ENCODE measurements at regions not wholly inside any gene's neighbourhood (a gene's known extent, or its start where the extent isn't known, plus 50 kb on each side); places are given as distances from the start of the nearest gene placed in this dataset.

DNA sequence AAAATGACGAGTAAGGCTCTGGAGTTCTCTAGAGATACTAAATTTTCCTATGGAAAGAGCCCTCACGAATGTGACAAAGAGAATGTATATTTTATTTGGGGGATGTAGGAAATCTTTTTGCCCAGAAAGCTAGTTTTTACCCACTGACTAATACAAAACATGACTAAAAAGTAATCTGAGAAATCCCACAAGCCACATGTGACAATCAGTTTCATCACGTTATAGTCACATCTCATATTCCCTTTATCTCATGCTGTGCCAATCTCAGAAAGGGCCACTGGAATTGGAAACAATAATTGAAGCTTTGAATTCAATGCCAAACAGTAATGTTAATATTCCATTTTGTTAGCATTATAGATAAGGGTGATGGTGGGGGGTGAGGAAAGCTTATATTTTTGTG is 509.0 kb upstream of the GOLIM4 start:
- H3K9me2 ChIP-seq = no peaks in the 10 kb centered on the region
- ChIA-PET CTCF (interaction anchor here (1.2 to 1.6 kb wide), 2 partner anchors 16 to 242 kb away, joined by 4 to 7 read pairs; no protein-coding TSS in a partner anchor), POLR2A (no interaction called here)
- H3K4me3 ChIP-seq (ENCODE audit: low read depth in 2 of 2, low read length in 1 of 2) = no peak overlapping the region
- TF ChIP-seq GATA2 (CRISPR knock-in tag; IDR thresholded peaks at IDR 0.05) (no peak), YY1 (IDR thresholded peaks at IDR 0.05; ENCODE audit: low read depth) (no peak)
- TF ChIP-seq, protein P1, sequence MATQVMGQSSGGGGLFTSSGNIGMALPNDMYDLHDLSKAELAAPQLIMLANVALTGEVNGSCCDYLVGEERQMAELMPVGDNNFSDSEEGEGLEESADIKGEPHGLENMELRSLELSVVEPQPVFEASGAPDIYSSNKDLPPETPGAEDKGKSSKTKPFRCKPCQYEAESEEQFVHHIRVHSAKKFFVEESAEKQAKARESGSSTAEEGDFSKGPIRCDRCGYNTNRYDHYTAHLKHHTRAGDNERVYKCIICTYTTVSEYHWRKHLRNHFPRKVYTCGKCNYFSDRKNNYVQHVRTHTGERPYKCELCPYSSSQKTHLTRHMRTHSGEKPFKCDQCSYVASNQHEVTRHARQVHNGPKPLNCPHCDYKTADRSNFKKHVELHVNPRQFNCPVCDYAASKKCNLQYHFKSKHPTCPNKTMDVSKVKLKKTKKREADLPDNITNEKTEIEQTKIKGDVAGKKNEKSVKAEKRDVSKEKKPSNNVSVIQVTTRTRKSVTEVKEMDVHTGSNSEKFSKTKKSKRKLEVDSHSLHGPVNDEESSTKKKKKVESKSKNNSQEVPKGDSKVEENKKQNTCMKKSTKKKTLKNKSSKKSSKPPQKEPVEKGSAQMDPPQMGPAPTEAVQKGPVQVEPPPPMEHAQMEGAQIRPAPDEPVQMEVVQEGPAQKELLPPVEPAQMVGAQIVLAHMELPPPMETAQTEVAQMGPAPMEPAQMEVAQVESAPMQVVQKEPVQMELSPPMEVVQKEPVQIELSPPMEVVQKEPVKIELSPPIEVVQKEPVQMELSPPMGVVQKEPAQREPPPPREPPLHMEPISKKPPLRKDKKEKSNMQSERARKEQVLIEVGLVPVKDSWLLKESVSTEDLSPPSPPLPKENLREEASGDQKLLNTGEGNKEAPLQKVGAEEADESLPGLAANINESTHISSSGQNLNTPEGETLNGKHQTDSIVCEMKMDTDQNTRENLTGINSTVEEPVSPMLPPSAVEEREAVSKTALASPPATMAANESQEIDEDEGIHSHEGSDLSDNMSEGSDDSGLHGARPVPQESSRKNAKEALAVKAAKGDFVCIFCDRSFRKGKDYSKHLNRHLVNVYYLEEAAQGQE (IDR thresholded peaks at IDR 0.05; ENCODE audit: low read depth, low read length) = no peak
- H3K36me3 ChIP-seq (replicated peaks in 1 of 2; ENCODE audit: control insufficient read depth in 1 of 2, insufficient read depth in 2 of 2, low read length in 1 of 2) = no peaks in the 10 kb centered on the region
- H3K4me2 ChIP-seq = no peak overlapping the region
- no peaks in the 10 kb centered on the region for H3K9me3 ChIP-seq
- no peaks in the 10 kb centered on the region for H3F3A ChIP-seq (replicated peaks; ENCODE audit: insufficient read depth)
- no peaks in the 10 kb centered on the region for H4K20me1 ChIP-seq (ENCODE audit: insufficient read depth)
- no peaks in the 10 kb centered on the region for H3K79me2 ChIP-seq (ENCODE audit: insufficient read depth)
- H3K4me1 ChIP-seq (ENCODE audit: control insufficient read depth in 1 of 2, insufficient read depth in 2 of 2, low read depth in 1 of 2, low read length in 1 of 2) = no peaks in the 10 kb centered on the region
- DNase-seq = no peak
- no peak overlapping the region for H2AFZ ChIP-seq (ENCODE audit: low read depth)
- H3K9ac ChIP-seq = no peak overlapping the region
- 52% methylated on average over 3 of the region's 3 CpGs for WGBS (ENCODE audit: low lambda C conversion rate)
- no peaks in the 10 kb centered on the region for H3K27me3 ChIP-seq (ENCODE audit: insufficient read depth)
- H3K27ac ChIP-seq (ENCODE audit: low read depth in 2 of 2, low read length in 1 of 2) = no peak overlapping the region

DNA sequence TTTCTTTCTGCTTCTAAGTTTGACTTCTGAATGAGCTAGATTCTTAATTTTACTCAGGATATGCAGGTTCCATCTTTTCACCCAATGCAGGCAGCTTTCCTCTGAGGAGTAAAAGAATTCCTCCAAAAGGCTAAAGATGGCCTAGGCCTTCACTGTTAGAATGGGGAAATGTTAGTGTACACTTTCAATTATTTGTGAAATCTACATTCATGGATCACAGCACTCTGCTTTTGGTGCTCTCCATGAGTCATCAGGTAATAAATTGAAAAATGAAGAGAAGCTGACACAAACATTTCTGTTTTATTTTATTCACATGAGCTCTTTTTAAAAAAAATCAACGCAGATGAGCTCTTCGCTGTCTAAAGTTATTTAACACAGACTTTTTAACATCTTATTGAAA is 502.5 kb upstream of the GOLIM4 start:
- no peaks in the 10 kb centered on the region for H3K4me1 ChIP-seq (ENCODE audit: control insufficient read depth in 1 of 2, insufficient read depth in 2 of 2, low read depth in 1 of 2, low read length in 1 of 2)
- H2AFZ ChIP-seq (ENCODE audit: low read depth) = no peak overlapping the region
- WGBS (ENCODE audit: low lambda C conversion rate) = 46% methylated on average over 2 of the region's 2 CpGs
- H3K27me3 ChIP-seq (ENCODE audit: insufficient read depth) = no peaks in the 10 kb centered on the region
- H3K36me3 ChIP-seq (replicated peaks in 1 of 2; ENCODE audit: control insufficient read depth in 1 of 2, insufficient read depth in 2 of 2, low read length in 1 of 2) = no peaks in the 10 kb centered on the region
- no peak overlapping the region for H3K4me3 ChIP-seq (ENCODE audit: low read depth in 2 of 2, low read length in 1 of 2)
- H3F3A ChIP-seq (replicated peaks; ENCODE audit: insufficient read depth) = no peaks in the 10 kb centered on the region
- ChIA-PET POLR2A (no interaction called here), CTCF (interaction anchor here (1.5 kb wide), 1 partner anchor 22 kb away, joined by 4 read pairs; no protein-coding TSS in a partner anchor)
- TF ChIP-seq NRF1 (IDR thresholded peaks at IDR 0.05; ENCODE audit: low read depth, low read length) (no peak), EZH2phosphoT487 (IDR thresholded peaks at IDR 0.05; ENCODE audit: borderline replicate concordance, low read depth) (no peak), ELF1 (IDR thresholded peaks at IDR 0.05) (no peak), JUND (IDR thresholded peaks at IDR 0.05) (no peak), MEF2A (IDR thresholded peaks at IDR 0.05; ENCODE audit: borderline replicate concordance, low read depth) (no peak), FOXJ3 (CRISPR knock-in tag; IDR thresholded peaks at IDR 0.05) (no peak)
- TF ChIP-seq, protein P2, sequence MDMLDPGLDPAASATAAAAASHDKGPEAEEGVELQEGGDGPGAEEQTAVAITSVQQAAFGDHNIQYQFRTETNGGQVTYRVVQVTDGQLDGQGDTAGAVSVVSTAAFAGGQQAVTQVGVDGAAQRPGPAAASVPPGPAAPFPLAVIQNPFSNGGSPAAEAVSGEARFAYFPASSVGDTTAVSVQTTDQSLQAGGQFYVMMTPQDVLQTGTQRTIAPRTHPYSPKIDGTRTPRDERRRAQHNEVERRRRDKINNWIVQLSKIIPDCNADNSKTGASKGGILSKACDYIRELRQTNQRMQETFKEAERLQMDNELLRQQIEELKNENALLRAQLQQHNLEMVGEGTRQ (IDR thresholded peaks at IDR 0.05; ENCODE audit: borderline replicate concordance, low read depth, low read length) = no peak
- TF ChIP-seq, protein P3, sequence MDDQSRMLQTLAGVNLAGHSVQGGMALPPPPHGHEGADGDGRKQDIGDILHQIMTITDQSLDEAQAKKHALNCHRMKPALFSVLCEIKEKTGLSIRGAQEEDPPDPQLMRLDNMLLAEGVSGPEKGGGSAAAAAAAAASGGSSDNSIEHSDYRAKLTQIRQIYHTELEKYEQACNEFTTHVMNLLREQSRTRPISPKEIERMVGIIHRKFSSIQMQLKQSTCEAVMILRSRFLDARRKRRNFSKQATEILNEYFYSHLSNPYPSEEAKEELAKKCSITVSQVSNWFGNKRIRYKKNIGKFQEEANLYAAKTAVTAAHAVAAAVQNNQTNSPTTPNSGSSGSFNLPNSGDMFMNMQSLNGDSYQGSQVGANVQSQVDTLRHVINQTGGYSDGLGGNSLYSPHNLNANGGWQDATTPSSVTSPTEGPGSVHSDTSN (IDR thresholded peaks at IDR 0.05) = no peak
- H3K9me2 ChIP-seq = no peaks in the 10 kb centered on the region
- no peak overlapping the region for H3K9ac ChIP-seq
- H3K4me2 ChIP-seq = no peak overlapping the region
- no peaks in the 10 kb centered on the region for H4K20me1 ChIP-seq (ENCODE audit: insufficient read depth)
- DNase-seq = no peak
- H3K9me3 ChIP-seq = no peaks in the 10 kb centered on the region
- H3K79me2 ChIP-seq (ENCODE audit: insufficient read depth) = no peaks in the 10 kb centered on the region
- no peak overlapping the region for H3K27ac ChIP-seq (ENCODE audit: low read depth in 2 of 2, low read length in 1 of 2)

Data from SK-N-SH (cell line).